ENCODE measurements at regions not wholly inside any gene's neighbourhood (a gene's known extent, or its start where the extent isn't known, plus 50 kb on each side); places are given as distances from the start of the nearest gene placed in this dataset.

- no peak for TF ChIP-seq ZBTB7A (IDR thresholded peaks at IDR 0.05; ENCODE audit: low read depth)
- TF ChIP-seq FOXM1 (IDR thresholded peaks at IDR 0.05; ENCODE audit: borderline replicate concordance, low read depth), result no peak
- no peak for TF ChIP-seq REST (IDR thresholded peaks at IDR 0.05; ENCODE audit: low read depth)
- no peak for TF ChIP-seq TEAD4 (IDR thresholded peaks at IDR 0.05)
- TF ChIP-seq RAD21 (IDR thresholded peaks at IDR 0.05; ENCODE audit: low read depth), result no peak
- TF ChIP-seq EGR1 (IDR thresholded peaks at IDR 0.05), result no peak
- TF ChIP-seq YY1 (IDR thresholded peaks at IDR 0.05; ENCODE audit: low read depth), result no peak
- no peak for TF ChIP-seq CREB1 (IDR thresholded peaks at IDR 0.05; ENCODE audit: low read depth)
- TF ChIP-seq NFIC (IDR thresholded peaks at IDR 0.05), result no peak
- no peak for TF ChIP-seq CEBPB (IDR thresholded peaks at IDR 0.05)
- no peak for TF ChIP-seq TCF12 (IDR thresholded peaks at IDR 0.05; ENCODE audit: low read depth)
- no peak for TF ChIP-seq TAF1 (IDR thresholded peaks at IDR 0.05; ENCODE audit: low read depth)
- TF ChIP-seq MAX (IDR thresholded peaks at IDR 0.05), result no peak
- no peak for TF ChIP-seq USF1 (IDR thresholded peaks at IDR 0.05)
- no peak for TF ChIP-seq EP300 (IDR thresholded peaks at IDR 0.05; ENCODE audit: borderline replicate concordance)
These were observed 200.6 kb downstream of the BCAT1 start for GRCh38 chr12:24748326-24748725.

GRCh38 chr12:24746864-24747263, 202.0 kb downstream of the BCAT1 start:
- TF ChIP-seq TEAD4 (IDR thresholded peaks at IDR 0.05) (no peak), TAF1 (IDR thresholded peaks at IDR 0.05; ENCODE audit: low read depth) (no peak), EGR1 (IDR thresholded peaks at IDR 0.05) (no peak), REST (IDR thresholded peaks at IDR 0.05; ENCODE audit: low read depth) (no peak), USF1 (IDR thresholded peaks at IDR 0.05) (no peak), RAD21 (IDR thresholded peaks at IDR 0.05; ENCODE audit: low read depth) (no peak), YY1 (IDR thresholded peaks at IDR 0.05; ENCODE audit: low read depth) (no peak), FOXM1 (IDR thresholded peaks at IDR 0.05; ENCODE audit: borderline replicate concordance, low read depth) (no peak), CEBPB (IDR thresholded peaks at IDR 0.05) (no peak), EP300 (IDR thresholded peaks at IDR 0.05; ENCODE audit: borderline replicate concordance) (no peak)

GRCh38 chr12:24746006-24746671, 202.8 kb downstream of the BCAT1 start:
- TF ChIP-seq CEBPB (IDR thresholded peaks at IDR 0.05) (no peak), USF1 (IDR thresholded peaks at IDR 0.05) (no peak), TCF12 (IDR thresholded peaks at IDR 0.05; ENCODE audit: low read depth) (no peak), REST (IDR thresholded peaks at IDR 0.05; ENCODE audit: low read depth) (no peak), MAX (IDR thresholded peaks at IDR 0.05) (no peak), YY1 (IDR thresholded peaks at IDR 0.05; ENCODE audit: low read depth) (no peak), EP300 (IDR thresholded peaks at IDR 0.05; ENCODE audit: borderline replicate concordance) (no peak), FOXM1 (IDR thresholded peaks at IDR 0.05; ENCODE audit: borderline replicate concordance, low read depth) (no peak), TAF1 (IDR thresholded peaks at IDR 0.05; ENCODE audit: low read depth) (no peak), RAD21 (IDR thresholded peaks at IDR 0.05; ENCODE audit: low read depth) (no peak), EGR1 (IDR thresholded peaks at IDR 0.05) (no peak), ZBTB7A (IDR thresholded peaks at IDR 0.05; ENCODE audit: low read depth) (no peak), TEAD4 (IDR thresholded peaks at IDR 0.05) (no peak), NFIC (IDR thresholded peaks at IDR 0.05) (no peak), CREB1 (IDR thresholded peaks at IDR 0.05; ENCODE audit: low read depth) (no peak)

Data from Ishikawa (cell line).